Body of pancreas (tissue), 4 donors: ENCODE measurements at regions not wholly inside any gene's neighbourhood (a gene's known extent, or its start where the extent isn't known, plus 50 kb on each side); places are given as distances from the start of the nearest gene placed in this dataset.

Source experiments
- POLR2A ChIP-seq, 3 donors: fragments of 450-650 bp; IDR thresholded peaks; one replicate each; pipeline ENCODE4 v1.6.1; 2016; ENCODE audit warnings: antibody characterized with exemption in 3 of 3, mild to moderate bottlenecking in 2 of 3
- TF ChIP-seq, protein P1 (sequence below), 7 experiments: fragments of 450-650 bp in 4 of 7; fragments of 200-600 bp in 3 of 7; sonication (generic) in 3 of 7; IDR thresholded peaks; one replicate each; pipeline ENCODE4 v1.5.1; 2016 to 2019; ENCODE audit warnings: antibody characterized with exemption in 7 of 7

- TF ChIP-seq, protein P1, sequence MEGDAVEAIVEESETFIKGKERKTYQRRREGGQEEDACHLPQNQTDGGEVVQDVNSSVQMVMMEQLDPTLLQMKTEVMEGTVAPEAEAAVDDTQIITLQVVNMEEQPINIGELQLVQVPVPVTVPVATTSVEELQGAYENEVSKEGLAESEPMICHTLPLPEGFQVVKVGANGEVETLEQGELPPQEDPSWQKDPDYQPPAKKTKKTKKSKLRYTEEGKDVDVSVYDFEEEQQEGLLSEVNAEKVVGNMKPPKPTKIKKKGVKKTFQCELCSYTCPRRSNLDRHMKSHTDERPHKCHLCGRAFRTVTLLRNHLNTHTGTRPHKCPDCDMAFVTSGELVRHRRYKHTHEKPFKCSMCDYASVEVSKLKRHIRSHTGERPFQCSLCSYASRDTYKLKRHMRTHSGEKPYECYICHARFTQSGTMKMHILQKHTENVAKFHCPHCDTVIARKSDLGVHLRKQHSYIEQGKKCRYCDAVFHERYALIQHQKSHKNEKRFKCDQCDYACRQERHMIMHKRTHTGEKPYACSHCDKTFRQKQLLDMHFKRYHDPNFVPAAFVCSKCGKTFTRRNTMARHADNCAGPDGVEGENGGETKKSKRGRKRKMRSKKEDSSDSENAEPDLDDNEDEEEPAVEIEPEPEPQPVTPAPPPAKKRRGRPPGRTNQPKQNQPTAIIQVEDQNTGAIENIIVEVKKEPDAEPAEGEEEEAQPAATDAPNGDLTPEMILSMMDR (IDR thresholded peaks at IDR 0.05), result no peak
- TF ChIP-seq POLR2A (IDR thresholded peaks at IDR 0.05), result no peak
These were observed 516.5 kb upstream of the NETO1 start for GRCh38 chr18:73384246-73384645.
